A204.1 (cell line): ENCODE measurements at regions not wholly inside any gene's neighbourhood (a gene's known extent, or its start where the extent isn't known, plus 50 kb on each side); places are given as distances from the start of the nearest gene placed in this dataset.

Source experiments
- FAIRE-seq: peaks from 2 replicates; lab custom pipeline; 2012; peaks lifted over from hg19 to GRCh38; lab: Jason Lieb, UNC

DNA sequence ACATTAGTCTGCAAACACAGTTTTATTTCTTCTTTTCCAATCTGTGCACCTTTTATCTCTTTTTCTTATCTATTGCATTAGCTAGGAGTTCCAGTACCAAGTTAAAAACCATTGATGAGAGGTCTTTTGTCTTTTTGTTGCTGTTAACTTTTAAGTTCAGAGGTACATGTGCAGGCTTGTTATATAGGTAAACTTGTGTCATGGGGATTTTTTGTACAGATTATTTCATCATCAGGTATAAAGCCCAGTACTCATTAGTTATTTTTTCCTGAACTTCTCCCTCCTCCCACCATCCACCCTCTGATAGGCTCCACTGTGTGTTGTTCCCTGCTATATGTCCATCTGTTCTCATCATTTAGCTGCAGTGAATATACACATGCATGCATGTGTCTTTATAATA is 349.9 kb downstream of the PDHA2 start:
- FAIRE-seq, result no peak

DNA sequence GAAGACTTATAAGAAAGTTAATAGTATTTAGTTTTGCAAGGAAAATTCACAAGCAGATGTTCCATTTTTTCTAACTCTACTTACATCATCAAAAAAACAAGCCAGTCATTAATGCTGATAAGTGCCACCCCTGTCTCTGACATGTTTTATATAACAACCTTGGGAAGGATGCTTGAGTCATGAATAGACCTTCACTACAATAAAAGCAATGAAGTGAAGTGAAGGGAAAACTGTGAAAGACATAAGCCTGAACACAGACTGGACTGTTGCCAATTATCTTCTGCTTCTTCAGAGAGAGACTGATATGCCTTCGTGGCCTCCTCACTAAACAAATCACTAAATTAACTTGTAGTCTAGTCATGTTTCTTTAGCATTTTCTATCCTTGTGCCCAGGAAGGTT is 353.2 kb downstream of the PDHA2 start:
- FAIRE-seq, result no peak

DNA sequence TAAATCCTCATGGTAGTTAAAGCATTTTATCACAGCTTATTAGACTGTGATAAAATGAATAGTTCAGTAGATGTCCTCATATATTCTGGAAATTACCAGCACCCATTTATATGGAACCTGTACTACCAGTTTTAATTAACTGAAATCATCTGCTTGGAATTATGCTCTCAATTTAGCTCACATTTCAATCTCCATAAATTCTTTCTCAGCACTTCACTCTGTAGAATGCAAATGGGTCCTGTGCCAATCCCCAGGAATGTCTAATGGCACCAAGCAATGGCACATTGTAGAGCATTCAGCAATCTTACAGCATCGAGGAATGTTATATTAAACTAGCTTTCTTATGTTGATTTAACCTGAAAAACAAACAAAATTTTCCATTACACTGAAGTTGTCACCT is 355.1 kb downstream of the PDHA2 start:
- FAIRE-seq, result no peak

DNA sequence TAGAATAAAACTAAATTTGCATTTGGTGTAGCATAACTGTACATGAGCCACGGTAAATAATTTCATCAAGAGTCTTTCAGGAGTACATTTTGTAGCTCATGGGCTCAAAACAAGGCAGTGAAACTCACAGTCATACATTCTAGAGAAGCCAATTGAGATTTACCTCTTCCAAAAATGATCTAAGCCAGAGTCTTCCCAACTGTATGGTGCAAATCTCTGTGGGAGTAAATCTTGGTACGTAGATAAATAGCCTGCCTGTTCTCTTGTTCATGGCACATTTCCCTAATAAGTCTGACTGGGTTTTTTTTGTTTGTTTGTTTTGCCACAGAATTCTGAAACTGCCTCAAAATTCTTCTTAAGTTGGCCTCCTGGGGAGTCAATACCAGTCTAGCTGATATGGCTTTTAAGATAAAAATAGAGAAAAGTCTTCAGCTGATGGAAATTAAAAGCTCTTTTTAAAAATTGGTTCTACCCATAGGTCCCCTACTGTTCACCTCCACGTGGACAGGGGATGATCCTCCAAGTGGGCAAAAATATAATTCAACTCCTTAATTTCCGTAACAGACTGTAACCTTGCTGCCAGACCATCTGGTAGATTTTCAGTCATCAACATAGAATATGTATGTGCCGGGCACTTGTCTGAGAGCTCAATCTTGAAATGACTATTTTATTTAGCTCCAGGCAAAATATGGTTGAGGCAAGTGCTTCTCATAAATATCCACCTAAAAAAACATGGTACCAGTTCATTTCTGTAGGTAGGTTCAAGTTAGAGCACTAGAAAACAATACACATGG is 365.4 kb downstream of the PDHA2 start:
- FAIRE-seq, result no peak

DNA sequence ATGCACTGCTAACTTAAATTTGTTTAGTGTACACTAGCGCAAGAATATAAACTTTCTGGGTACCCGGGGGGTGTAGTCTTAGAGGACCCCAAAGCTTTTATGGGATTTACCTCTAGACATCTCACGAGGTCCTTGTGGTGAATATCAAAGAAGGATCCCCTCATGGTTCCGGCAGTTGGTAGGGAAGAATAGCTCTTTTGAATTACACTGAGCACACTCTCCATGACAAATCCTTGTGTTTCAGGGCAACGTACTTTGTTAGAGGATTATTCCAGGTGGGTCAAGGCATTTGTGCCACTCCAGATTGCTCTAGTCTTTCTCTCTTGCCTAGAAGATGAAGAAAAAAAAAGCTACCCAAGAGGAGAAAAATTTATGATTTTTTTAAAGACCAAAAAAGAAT is 387.6 kb downstream of the PDHA2 start:
- no peak for FAIRE-seq

DNA sequence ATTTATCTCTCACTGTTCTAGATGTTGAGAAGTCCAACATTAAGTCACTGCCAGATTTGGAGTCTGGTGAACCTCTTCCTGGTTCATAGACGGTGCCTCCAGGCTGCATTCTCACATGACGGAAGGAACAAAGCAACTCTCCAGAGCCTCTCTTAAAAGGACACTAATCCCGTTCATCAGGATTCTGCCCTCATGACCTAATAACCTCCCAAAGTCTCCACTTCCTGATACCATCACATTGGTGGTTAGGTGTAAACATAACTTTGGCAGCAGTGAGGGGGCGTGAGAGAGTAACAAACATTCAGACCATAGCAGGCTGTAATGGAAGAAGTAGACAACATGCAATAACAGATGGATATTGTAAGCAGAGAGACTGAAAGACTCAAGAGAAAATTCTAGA is 388.6 kb downstream of the PDHA2 start:
- FAIRE-seq, result no peak

DNA sequence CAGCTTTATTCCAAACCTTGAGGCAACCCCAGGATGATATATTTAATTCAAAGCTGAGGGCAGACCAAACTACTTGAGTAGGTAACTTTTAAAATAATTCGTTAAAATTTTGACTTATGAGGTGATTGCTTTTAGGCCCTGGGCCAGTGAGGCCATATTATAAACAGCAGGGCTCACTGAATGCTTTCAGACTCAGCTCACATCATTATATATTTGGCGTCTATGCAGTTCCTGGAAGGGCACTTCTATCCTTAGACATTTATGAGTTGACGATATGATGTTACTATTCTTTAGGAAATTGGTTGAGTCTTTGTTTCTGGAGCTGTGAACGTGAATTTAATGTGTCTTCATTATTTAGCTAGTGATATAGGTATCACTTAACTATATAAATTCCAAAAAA is 400.1 kb downstream of the PDHA2 start:
- no peak for FAIRE-seq

DNA sequence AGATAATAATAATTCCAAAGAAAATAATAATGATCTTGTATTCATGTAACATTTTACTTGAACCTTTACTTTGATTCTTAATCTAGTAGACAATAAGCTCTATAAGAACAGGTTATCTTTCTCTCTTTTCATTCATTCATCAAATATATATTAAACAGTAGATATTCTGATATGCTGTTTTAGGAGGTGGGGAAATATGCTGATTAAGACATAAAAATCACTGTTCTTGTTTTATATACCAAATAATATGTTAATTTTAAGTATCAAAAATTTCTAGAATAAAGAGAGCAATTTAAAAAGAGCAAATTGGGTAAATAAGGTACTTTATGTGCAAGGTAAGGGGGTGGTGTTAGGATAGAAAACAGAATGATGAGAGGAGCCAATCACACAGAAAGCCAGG is 401.9 kb downstream of the PDHA2 start:
- FAIRE-seq, result no peak

DNA sequence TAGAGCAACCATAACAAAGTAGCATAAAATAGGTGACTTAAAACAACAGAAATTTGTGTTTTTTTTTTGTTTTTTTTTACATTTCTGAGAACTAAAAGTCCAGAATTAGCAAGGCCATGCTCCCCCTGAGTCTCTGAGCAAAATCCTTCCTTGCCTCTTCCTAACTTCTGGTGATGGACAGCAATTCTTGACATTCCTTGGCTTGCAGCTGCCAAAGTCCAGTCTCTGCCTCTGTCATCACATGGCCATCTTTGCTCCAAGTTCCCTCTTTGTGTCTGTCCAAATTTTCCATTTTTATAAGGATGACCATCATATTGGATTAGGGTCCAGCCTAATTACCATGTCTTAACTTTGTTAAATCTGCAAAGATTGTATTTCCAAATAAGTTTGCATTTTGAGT is 407.2 kb downstream of the PDHA2 start:
- no peak for FAIRE-seq

DNA sequence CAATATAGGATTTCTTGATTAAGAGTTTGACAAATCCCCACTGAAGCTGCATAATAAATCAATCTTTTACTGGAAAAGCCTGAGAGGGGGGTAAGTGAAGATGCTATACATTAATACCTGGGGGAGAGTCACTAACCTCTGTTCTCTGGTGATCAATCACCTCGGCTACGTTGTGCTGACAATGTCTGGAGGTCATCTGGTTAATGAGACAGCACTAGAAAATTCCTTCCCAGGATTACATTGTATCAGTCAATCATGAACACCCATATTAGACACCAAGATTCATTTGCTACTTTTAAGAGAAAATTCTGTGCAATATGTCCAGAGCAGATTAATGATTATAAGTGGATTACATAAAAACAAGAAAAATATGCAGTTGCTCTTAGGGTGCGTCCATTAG is 408.3 kb downstream of the PDHA2 start:
- FAIRE-seq, result no peak

DNA sequence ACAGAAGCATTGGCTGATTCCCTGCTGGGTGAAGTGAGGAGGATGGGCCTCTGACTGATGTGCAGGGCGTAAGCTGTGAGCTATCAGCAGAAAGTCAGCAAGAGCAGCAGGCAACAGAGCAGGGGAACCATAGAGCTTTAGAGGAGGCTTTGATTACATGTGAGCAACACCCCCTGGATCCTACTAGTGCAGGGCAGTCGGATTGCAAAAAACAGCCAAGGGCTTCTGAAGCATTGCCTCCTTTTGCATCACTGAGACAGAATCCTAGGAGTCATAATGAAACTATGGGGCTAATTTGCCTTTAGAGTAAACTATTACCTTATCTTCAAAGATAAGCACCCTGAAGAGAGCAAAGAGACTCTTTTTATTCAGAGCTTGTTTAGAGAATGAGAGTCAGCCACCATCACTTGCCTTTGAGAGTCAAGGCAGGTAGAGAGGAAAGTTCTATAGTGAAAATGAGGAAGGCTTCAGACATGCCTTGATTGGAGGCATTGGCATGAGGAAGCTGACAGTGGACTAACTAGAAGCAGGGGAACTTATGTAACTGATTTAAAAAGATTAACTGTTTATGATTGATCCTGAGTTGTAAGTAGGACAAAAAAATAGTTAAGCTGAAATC is 420.3 kb downstream of the PDHA2 start:
- no peak for FAIRE-seq

DNA sequence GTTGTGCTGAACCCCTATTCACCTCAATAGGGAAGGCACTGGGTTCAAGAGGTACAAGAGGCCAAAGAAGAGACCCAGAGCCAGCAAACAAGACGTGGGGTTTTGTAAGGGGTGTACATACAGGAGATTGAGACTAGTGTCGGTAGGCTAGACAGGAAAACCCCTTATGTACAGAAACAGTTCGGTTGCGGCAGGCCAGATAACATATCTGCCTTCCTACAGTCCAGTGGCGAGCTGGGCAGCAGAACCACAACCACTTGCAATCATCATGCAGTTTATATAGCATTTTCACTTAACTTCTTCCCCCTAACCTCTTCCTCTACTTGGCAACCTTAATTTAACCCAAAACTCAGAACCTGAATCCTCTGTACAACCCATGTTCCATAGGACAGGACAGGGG is 422.2 kb downstream of the PDHA2 start:
- no peak for FAIRE-seq

DNA sequence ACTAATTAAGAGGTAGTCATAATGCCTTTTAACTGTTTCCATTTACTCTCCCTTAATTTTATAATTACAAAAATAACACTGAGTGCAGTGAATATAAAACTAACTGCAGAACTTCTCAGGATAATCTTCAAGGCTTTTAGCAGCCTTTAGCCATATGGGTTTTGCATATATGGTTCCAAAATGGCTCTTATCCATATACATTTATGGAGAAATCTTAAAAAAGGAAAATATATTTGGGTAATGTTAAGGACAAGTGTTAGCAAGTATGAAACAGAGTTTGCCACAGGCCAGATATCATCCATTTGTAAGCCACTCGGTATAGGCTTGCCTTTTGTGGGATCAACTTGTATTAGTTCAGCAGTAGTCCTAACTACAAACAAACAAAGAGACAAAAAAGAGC is 423.4 kb downstream of the PDHA2 start:
- FAIRE-seq, result no peak

DNA sequence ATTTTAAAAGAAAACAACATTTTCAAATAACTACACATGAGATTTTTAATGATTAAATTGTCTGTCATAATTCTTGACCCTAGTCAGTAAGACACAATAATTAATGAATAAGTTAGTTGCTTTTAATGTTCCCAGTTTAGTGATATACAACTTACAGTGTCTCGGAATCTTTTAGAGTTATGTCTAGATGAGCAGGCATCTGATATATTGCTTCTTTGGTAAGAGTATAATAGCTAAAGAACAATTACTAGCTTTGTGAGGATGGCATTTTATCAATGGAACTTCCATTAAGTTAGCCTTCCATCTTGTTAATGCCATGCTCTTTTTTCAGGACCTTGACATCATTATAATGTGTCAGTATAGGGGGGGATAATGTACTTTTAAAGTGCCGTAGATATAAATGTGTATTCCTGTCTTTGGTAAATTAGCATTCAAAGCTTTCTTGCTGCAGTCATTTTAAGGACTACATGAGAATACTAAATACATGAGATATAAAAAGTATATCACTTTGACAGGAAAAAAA is 425.1 kb downstream of the PDHA2 start:
- FAIRE-seq, result no peak

DNA sequence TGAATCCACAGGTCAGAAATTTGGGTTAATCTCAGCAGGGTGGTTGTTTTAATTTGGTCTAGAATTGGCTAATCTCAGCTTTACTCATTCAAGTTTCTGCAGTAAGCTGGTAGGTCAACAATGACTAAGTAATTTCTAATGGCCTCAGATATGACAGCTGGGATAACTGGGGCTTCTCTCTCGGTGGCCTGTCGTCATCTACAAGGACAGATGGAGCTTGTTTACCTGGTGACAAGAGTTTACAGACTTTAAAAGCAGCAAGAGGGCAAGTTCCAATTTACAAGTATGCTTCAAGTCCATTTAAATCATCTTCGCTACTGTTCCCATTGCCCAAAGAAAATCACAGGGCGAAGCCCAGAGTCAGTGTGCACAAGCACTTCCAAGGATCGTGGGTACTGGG is 453.9 kb downstream of the PDHA2 start:
- peak; percentile 16 for FAIRE-seq

DNA sequence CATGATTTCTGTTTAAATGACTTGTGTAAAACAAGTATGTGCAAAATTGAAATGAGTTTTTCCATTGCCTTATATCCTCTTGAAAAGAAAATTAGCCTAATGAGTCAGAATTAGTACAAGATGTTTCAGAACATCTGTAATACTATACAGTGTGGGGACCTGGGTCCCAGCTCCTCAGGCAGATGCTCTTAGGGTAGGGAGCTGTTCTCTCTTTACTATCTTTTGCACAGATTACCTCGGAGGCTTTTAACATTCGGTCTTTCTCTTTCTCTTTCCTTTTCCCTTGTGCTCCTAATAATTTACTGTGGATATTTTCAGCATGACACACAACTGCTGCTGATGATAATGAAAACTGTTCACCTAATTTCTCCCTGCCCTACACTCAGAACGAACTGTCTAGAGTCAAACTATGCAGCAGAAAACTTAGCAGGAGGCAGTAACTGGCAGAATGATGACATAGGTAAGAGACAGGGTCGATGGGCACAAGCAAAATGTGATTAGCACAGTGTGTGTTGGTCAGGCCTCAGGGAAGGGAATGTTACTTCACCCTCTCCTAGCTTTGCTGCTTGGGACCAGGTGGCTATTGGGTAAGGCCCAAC is 455.3 kb downstream of the PDHA2 start:
- FAIRE-seq, result no peak

DNA sequence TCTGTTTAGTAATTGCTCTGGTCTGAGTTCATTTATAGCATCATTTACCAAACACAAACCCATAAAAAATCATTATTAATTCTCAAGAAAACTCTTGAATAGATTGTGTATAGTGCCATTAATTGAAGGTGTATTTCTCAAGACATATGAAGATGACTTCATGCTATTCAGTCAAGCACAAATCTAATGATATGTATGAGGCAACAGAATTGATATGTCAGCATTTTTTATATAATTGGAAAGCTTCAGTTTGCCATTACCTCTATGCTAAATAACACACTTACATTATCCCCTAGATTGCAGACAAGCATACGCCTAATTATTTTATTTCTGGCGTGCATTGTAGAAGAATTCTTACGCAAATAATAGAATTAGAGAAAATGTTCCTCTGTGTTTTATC is 461.8 kb downstream of the PDHA2 start:
- FAIRE-seq, result no peak

DNA sequence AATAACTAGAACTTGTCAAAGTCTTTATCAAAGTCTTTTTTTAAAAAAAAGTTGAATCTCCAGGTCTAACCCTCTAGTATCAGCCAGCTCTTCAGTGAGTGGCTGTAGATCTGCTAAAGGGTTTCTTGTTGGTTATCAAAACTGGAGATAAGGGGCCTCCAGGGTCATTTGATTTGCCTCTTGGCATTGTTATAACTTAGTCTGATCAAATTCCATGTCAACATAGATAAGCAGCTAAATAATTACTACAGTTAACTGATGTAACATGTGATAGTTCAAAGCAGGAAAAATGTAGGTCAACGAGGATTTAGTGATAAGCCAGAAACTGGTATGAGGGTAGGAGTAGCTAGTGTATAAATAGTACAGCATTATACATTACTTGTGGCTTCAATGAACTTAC is 465.1 kb downstream of the PDHA2 start:
- no peak for FAIRE-seq

DNA sequence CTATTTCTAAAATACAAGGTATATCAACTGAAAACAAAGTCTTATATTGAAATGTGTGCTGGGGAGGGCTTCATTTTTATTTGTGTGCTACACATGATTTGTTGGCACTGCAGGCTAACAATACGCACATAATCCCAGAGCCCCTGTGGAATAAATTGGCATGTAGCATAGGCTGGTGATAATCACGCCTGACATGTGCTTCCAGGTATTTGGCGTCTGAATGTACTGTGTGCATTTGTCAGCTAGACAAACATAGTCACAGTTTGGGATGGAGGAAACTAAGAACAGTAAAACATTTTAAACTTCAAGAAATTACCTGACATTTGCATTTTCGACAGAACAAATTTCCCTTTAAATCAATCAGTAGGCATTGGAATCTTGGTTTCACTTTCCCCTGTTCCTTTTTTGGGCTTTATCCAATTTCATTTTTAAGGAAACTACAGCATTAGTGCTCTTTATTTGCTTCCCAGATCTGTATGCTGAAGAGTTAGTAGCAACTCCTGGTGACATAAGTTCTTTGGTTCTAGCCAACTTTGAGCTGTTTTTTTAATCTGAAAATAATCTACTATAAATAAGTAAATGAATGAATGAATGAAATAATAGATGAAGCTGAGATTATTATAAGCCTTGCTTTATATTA is 472.3 kb downstream of the PDHA2 start:
- FAIRE-seq, result no peak

DNA sequence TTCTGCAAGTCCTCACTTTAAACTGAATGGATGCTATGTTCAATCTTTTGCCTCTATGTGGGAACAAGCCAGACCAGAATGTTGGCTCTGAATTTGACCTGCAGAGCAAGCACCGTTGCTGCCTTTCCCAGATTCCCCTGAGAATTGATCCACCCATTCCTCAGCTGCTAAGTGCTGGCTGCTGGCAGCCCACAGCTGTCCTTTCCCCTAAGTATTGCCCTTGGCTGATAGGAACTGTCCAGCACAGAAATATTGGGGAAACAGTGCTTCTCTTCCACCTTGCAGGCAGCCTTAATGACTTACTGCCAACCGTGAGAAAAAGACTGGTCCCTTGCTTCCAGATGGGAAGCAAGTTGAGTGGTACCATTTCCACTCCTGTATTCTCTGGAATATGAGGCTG is 475.9 kb downstream of the PDHA2 start:
- no peak for FAIRE-seq

DNA sequence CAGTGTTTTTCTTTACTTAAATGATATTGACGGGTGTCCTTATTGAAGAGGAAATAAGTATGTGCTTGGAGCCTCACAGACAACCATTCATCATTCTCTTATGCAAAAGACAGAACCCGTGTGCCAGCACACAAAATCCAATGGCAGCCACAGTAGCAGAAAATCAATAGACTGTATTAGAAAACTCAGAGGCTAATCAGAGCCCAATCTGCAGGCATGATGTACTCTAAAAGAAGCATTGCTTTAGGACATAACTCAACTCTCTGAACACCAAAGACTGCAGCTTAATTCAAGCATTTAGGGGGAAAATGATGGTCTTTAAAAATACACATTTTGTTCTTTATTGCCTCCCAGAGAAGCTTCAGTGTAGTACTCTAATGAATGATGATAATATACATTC is 476.9 kb downstream of the PDHA2 start:
- no peak for FAIRE-seq

DNA sequence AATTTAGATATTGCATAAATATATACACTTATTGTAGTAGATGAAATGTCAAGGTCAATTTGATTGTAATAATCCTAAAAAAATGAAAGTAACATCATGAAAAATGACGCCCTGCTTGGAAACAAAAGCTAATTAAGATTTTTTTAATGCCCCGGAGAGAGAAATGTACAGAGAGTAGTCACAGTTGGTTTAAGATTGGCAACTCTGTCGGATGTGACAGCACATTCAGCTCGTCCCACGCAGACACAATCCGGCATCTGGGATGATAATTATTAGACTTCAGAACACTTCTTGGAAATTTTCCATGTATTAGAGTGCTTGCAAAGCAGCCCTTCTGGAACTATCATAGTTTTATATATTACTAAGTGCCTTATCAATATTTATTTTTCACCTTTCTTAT is 478.0 kb downstream of the PDHA2 start:
- no peak for FAIRE-seq

DNA sequence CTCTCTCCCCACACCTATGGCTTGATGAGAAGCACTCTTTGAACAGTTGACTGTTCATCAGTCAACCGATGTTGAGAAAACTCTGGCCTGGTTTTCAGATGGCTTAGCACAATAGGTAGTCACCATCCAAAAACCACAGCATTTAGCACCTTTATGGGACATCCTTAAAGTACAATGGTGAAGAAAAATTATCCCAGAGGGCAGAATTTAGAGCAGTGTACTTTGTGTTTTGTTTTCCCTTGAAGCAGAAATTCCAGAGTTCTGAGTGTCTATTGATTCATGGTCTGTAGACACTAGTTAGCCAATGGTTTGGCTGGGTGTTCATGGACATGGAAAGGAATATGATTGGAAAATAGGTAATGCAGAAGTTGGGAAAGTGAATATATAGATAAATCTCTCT is 487.0 kb downstream of the PDHA2 start:
- no peak for FAIRE-seq
